Esophagus muscularis mucosa (tissue), 4 donors: ENCODE measurements at regions not wholly inside any gene's neighbourhood (a gene's known extent, or its start where the extent isn't known, plus 50 kb on each side); places are given as distances from the start of the nearest gene placed in this dataset.

Experiments
- DNase-seq: peaks from one replicate; pipeline ENCODE4 v3.0.0-alpha.2; 2017; ENCODE audit errors: extremely low spot score
- H3K27ac ChIP-seq, 4 donors: fragments of 200-600 bp; sonication (generic); replicated peaks in 1 of 4; 1 replicate in 3 of 4; 2 replicates in 1 of 4; pipeline ENCODE4 v1.5.1; 2016 to 2019; ENCODE audit warnings: mild to moderate bottlenecking in 1 of 4
- H3K27me3 ChIP-seq, 4 donors: fragments of 200-600 bp; sonication (generic); one replicate each; pipeline versions ENCODE4 v1.5.1 to v1.6.0; 2016 to 2019
- H3K36me3 ChIP-seq, 4 donors: fragments of 200-600 bp; sonication (generic); one replicate each; pipeline ENCODE4 v1.5.1; 2016 to 2019
- H3K4me1 ChIP-seq, 4 donors: fragments of 200-600 bp; sonication (generic); one replicate each; pipeline ENCODE4 v1.5.1; 2016 to 2019
- H3K4me3 ChIP-seq, 4 donors: fragments of 200-600 bp; sonication (generic); 1 replicate in 2 of 4; 2 replicates in 2 of 4; pipeline ENCODE4 v1.5.1; 2016 to 2019; ENCODE audit warnings: mild to moderate bottlenecking in 4 of 4, moderate library complexity in 1 of 4
- H3K9me3 ChIP-seq, 4 donors: fragments of 200-600 bp; sonication (generic); 1 replicate in 3 of 4; 2 replicates in 1 of 4; pipeline ENCODE4 v1.5.1; 2016 to 2019
- EP300 ChIP-seq: sonication (generic); formaldehyde crosslinking; IDR thresholded peaks from one replicate; pipeline ENCODE4 v1.6.1; 2017; ENCODE audit warnings: antibody characterized with exemption
- POLR2A ChIP-seq: fragments of 450-650 bp; IDR thresholded peaks from one replicate; pipeline ENCODE4 v1.6.1; 2017; ENCODE audit warnings: antibody characterized with exemption, moderate library complexity, mild to moderate bottlenecking, low read depth
- POLR2AphosphoS5 ChIP-seq, 2 donors: sonication (generic); formaldehyde crosslinking; IDR thresholded peaks; one replicate each; pipeline ENCODE4 v1.6.1; 2017; ENCODE audit warnings: antibody characterized with exemption in 2 of 2
- WGBS: methylation state at CpG from one replicate; pipeline ENCODE4 v1.1.5; 2018; 5-methylcytosine and 5-hydroxymethylcytosine counted together
- intact Hi-C: fragments of 100-400 bp; cut with DNase I; formaldehyde crosslinking; loops from one replicate; pipeline ENCODE4 v1.15.1; 2023
- TF ChIP-seq, protein P1 (sequence below), 3 experiments: fragments of 200-600 bp in 2 of 3; fragments of 450-650 bp in 1 of 3; sonication (generic) in 2 of 3; IDR thresholded peaks; one replicate each; pipeline ENCODE4 v1.5.1; 2017 to 2019; ENCODE audit warnings: antibody characterized with exemption in 3 of 3, mild to moderate bottlenecking in 2 of 3, moderate library complexity in 1 of 3

DNA sequence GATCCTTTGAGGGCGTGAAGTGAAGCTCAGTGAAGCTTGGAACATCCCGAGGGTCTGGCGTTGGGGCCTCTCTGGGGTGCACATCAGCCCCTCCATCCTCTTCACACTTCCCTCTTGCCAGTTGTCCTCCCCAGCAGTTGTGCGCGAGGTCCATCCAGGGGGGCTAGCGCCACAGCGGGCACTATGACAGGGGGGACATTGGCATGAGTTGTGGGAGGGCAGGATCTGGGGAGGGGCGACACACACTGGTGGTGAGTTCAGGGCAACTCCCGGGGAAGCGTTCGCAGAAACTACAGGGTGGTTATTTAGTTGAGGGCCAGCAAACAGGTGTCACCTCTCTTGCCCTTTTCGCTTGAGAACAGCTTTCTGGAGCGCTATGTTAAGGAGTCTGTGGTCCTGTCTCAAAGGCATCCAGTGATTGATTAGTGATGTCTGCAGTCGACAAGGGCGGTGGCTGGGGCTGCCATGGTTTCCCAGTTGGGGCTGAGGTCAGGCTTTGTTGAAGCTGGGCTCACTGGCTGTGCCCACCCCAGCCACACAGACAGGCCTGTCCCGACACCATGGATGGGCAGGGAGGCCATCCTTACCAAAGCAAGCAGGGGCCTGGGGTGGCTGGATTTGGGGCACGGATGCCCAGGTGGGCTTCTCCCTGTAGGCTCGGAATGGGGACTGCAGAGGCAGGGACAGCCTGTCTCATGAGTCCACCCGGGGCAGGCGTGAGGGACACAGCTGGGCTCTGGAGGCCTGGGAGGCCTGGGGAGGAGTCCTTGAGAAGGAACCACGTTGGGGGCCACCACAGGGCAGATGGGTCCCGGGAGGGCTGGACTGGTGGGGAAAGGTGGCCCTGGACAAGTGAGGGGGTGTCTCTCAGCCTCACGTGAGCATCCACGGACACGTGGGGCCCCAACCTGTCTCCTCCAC, 59.4 kb downstream of the UNCX start:
- no peak overlapping the region for H3K4me3 ChIP-seq
- H3K27ac ChIP-seq = no peak overlapping the region
- H3K9me3 ChIP-seq = no peaks in the 10 kb centered on the region
- H3K36me3 ChIP-seq = no peaks in the 10 kb centered on the region
- no peak for TF ChIP-seq POLR2A
- TF ChIP-seq, protein P1, sequence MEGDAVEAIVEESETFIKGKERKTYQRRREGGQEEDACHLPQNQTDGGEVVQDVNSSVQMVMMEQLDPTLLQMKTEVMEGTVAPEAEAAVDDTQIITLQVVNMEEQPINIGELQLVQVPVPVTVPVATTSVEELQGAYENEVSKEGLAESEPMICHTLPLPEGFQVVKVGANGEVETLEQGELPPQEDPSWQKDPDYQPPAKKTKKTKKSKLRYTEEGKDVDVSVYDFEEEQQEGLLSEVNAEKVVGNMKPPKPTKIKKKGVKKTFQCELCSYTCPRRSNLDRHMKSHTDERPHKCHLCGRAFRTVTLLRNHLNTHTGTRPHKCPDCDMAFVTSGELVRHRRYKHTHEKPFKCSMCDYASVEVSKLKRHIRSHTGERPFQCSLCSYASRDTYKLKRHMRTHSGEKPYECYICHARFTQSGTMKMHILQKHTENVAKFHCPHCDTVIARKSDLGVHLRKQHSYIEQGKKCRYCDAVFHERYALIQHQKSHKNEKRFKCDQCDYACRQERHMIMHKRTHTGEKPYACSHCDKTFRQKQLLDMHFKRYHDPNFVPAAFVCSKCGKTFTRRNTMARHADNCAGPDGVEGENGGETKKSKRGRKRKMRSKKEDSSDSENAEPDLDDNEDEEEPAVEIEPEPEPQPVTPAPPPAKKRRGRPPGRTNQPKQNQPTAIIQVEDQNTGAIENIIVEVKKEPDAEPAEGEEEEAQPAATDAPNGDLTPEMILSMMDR (IDR thresholded peaks at IDR 0.05) = no peak
- no peak for TF ChIP-seq POLR2AphosphoS5 (IDR thresholded peaks at IDR 0.05)
- TF ChIP-seq EP300 = no peak
- intact Hi-C loops = no loop called here
- no peak for DNase-seq
- H3K27me3 ChIP-seq = peaks cover 0 to 91% (median 22%) of the 10 kb centered on the region in 4 donors
- 76% methylated on average over 22 of the region's 25 CpGs for WGBS
- H3K4me1 ChIP-seq = peaks cover 5 to 25% (median 16%) of the 10 kb centered on the region in 4 donors

DNA sequence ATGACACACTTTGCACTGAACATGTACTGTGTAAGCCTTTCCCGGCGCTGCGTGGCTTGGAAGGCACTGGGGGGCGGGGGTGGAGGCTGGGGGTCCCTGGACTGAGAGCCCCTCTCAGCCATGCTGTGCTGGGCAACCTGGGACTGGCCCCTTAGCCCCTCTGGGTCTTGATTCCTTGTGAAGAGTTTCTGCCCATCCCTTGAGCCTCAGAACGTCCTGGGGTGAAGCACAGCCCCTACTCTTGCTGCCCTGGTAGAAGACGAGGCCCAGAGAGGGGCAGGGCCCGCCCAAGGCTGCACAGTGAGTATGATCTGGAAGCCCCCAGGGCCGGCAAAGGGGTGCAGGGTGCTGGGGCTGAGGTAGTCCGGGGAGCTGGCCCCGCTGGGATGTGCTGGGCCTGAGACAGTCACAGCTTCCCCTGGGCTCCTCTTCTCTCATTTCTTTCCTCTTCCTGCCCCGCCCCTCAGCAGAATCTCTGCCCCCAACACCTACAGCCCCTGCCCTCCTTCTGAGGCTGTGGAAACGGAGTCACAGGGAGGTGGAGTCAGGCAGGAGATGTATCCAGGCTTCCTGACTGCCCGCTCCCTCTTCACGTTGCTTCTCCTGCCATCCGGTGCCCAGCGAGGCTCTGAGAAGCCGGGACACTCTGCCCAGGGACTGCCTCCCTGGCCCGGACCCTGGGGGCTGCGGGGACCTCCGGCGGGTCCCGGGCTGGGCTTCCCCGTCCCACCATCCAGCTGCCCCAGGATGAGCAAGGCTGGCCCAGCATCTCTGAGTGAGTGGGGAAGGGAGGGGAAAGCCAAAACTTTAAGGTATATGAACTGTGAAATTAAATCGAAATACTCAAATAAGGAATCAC, 60.5 kb downstream of the UNCX start:
- Histone ChIP-seq H3K9me3 (no peaks in the 10 kb centered on the region), H3K27ac (no peak overlapping the region), H3K27me3 (peaks cover 0 to 91% (median 25%) of the 10 kb centered on the region in 4 donors), H3K36me3 (no peaks in the 10 kb centered on the region), H3K4me1 (peaks cover 5 to 30% (median 16%) of the 10 kb centered on the region in 4 donors), H3K4me3 (no peak overlapping the region)
- TF ChIP-seq, protein P1 (IDR thresholded peaks at IDR 0.05) = no peak
- TF ChIP-seq POLR2AphosphoS5 (IDR thresholded peaks at IDR 0.05) = no peak
- no peak for TF ChIP-seq EP300
- TF ChIP-seq POLR2A = no peak
- DNase-seq = no peak
- intact Hi-C loops = no loop called here
- 58% methylated on average over 20 of the region's 24 CpGs for WGBS

DNA sequence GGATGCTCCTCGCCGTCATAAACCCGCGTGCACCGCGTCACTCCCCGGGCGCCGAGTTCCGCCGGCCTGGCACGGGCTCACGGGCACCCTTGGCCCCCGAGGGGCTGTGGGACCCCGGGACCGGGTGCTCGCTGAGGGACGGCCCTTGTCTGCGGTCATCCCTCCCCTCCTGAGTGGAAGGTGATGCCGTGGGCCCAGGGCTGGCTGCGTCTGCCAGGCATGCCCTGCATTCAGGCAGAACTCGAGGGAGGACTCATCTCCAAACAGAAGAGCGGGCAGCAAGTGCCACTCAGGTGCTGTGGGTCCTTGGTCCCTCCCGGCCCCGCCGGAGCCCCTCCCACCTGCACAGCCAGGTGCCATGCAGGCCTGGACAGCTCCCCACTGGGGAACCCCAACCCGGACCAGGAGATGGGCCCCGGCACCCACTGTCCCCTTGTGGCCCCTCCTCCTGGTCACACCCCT, 61.3 kb downstream of the UNCX start:
- DNase-seq = no peak
- H3K27ac ChIP-seq = no peak overlapping the region
- intact Hi-C loops = no loop called here
- WGBS = 83% methylated on average over 18 of the region's 28 CpGs
- H3K4me1 ChIP-seq = peaks cover 5 to 30% (median 16%) of the 10 kb centered on the region in 4 donors
- H3K9me3 ChIP-seq = no peaks in the 10 kb centered on the region
- H3K36me3 ChIP-seq = no peaks in the 10 kb centered on the region
- TF ChIP-seq POLR2AphosphoS5 (IDR thresholded peaks at IDR 0.05) (no peak), POLR2A (no peak), EP300 (no peak)
- TF ChIP-seq, protein P1 (IDR thresholded peaks at IDR 0.05) = no peak
- H3K4me3 ChIP-seq = no peak overlapping the region
- H3K27me3 ChIP-seq = peaks cover 0 to 91% (median 28%) of the 10 kb centered on the region in 4 donors

DNA sequence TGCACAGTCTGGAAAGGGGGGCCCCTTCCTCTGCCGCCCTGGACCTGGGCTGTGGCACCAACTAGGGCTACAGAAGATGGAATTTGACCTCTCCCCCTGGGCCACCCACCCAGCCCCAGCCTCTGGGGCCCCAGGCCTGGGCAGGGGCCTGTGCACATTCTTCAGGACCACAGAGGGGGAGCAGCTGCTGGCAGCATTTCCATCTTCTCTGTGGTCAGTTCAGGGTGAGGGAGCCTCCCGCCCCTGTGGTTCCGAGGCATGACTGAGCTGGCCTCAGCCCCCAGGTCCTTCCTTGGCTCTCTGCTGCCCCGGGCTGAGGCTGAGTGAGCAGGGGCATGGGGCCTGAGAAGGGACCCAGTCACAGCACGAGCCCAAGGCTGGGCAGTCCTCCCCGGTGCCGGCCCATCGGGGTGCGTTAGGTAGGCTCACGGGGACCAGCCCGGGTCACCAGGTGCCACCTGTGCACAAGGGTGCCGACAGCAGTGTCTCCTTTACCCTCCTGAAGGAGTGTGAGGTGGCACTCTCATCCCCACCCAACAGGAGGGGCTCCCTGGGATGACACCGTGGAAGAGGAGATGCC, 63.2 kb downstream of the UNCX start:
- TF ChIP-seq POLR2A (no peak), EP300 (no peak), POLR2AphosphoS5 (IDR thresholded peaks at IDR 0.05) (no peak)
- TF ChIP-seq, protein P1 (IDR thresholded peaks at IDR 0.05) = no peak
- DNase-seq = no peak
- Histone ChIP-seq H3K4me1 (peaks cover 0 to 14% (median 3%) of the 10 kb centered on the region in 4 donors), H3K36me3 (no peaks in the 10 kb centered on the region), H3K27me3 (peaks cover 0 to 93% (median 30%) of the 10 kb centered on the region in 4 donors), H3K9me3 (no peaks in the 10 kb centered on the region), H3K27ac (no peak overlapping the region), H3K4me3 (no peak overlapping the region)
- intact Hi-C loops = no loop called here
- no CpG with 5 or more reads among the region's 13 CpGs for WGBS
